Activated CD8-positive, alpha-beta memory T cell treated with anti-CD3 and anti-CD28 coated beads for 36 hours (primary cell): ENCODE measurements at regions not wholly inside any gene's neighbourhood (a gene's known extent, or its start where the extent isn't known, plus 50 kb on each side); places are given as distances from the start of the nearest gene placed in this dataset.

Experiments
- CTCF ChIA-PET: fragments of 350-600 bp; sonication (Branson Sonifier 250); formaldehyde crosslinking; loops from one replicate; lab custom pipeline; 2021; ENCODE audit warnings: antibody characterized with exemption; lab: Charles Lee
- POLR2A ChIA-PET: fragments of 350-600 bp; sonication (Branson Sonifier 250); formaldehyde crosslinking; loops from one replicate; lab custom pipeline; 2021; ENCODE audit warnings: antibody characterized with exemption; lab: Charles Lee

- POLR2A ChIA-PET, result no interaction called here
- CTCF ChIA-PET, result no interaction called here
Observed at GRCh38 chr2:47270421-47270820, 94.1 kb upstream of the CALM2 start.

DNA sequence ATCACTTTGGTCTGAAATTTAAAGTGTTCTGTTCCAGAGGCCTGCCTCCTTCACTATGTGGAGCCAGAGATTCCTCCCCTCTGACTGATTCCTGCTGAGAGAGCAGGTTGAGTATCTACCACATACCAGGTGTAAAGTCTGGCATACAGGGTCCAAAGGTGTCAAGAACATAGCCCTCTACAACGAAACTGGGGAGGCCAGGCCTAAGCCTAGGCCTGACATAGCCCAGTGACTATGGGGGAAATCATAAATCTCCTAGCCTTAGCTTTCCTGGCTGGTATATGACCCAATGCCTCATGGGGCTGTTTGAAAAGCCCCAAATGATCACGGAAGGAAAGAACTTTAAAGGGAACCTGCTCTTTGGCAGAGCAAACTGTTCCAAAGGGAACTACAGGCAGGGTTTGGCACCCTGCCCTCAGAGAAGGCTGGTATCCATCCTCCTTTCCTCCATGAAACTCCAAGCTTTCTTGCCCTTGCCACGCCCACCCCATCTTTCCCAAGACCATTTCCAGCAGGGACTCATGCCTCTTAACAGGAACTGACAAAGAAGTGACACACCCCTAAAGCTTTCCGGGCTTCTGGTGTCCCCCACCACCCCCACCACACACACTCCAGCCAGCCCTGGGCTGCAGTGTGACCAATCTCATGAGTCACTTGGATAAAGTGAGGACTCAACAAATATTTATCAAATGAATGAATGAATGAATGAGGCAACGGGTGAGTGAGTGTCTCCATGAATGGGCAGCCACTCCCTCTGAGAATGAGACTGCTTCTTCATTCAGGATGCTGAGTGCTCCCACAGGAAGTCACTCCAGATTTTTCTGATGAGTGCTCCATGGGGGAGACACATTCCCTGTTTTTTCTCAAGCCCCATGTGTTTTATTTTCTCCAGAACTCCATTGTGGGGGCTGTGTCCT, 93.3 kb upstream of the CALM2 start:
- POLR2A ChIA-PET, result interaction anchor here (0.6 kb wide), 1 partner anchor 102 kb away, joined by 6 read pairs; no protein-coding TSS in a partner anchor
- CTCF ChIA-PET, result no interaction called here

DNA sequence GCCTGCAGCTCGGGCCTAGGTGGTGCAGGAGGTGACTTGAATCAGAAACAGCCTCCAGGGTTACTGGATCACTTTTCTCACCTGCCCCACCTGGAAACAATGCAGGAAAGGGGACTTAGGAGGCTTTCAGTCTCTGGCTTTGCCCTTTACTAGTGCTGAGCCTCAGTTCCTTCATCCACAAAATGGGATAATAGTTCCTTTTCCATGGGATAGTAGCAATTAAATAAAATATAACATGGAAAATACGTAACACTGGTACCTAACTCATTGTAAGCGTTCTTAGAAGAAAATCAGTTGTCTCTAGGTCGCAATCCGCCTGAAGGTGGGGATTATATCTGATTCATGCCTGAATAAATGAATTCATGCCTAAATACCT, 91.4 kb upstream of the CALM2 start:
- POLR2A ChIA-PET, result no interaction called here
- CTCF ChIA-PET, result no interaction called here

- ChIA-PET CTCF (no interaction called here), POLR2A (no interaction called here)
Observed at GRCh38 chr2:47266939-47267710, 90.8 kb upstream of the CALM2 start.

DNA sequence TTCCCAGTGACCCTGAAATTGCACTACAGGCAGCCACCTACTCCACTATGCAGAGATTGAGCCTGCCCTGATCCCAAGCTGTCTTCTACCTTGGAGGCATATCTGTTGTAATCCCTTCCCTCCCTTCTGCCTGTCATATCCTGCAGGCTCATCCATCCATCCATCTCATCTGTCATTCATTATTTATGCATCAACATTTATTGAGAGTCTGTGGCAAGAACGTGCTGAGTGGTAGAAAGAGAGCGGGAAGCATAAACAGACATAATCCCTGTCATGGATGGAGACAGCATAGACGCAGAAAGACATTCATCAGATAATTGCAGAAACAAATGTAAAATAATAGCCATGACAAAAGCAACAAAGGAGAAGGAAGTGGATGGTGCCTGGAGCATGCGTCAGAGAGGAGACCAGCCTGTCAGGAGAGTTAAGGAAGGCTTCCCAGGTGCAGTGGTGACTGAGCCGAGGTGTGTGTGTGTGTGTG, 89.5 kb upstream of the CALM2 start:
- POLR2A ChIA-PET, result no interaction called here
- CTCF ChIA-PET, result no interaction called here

GRCh38 chr2:47265158-47265557, 88.8 kb upstream of the CALM2 start:
- CTCF ChIA-PET, result no interaction called here
- POLR2A ChIA-PET, result no interaction called here

GRCh38 chr2:47264686-47265085, 88.4 kb upstream of the CALM2 start:
- POLR2A ChIA-PET, result no interaction called here

GRCh38 chr2:47264143-47264542, 87.8 kb upstream of the CALM2 start:
- ChIA-PET POLR2A (no interaction called here), CTCF (no interaction called here)

More at GRCh38 chr2:47264686-47265085, 88.4 kb upstream of the CALM2 start:
- CTCF ChIA-PET, result no interaction called here

GRCh38 chr2:47262657-47263056, 86.3 kb upstream of the CALM2 start:
- CTCF ChIA-PET, result interaction anchor here (1.3 kb wide), 1 partner anchor 11 kb away, joined by 3 read pairs; no protein-coding TSS in a partner anchor
- POLR2A ChIA-PET, result interaction anchor here (0.6 kb wide), 1 partner anchor 25 kb away, joined by 3 read pairs; no protein-coding TSS in a partner anchor

DNA sequence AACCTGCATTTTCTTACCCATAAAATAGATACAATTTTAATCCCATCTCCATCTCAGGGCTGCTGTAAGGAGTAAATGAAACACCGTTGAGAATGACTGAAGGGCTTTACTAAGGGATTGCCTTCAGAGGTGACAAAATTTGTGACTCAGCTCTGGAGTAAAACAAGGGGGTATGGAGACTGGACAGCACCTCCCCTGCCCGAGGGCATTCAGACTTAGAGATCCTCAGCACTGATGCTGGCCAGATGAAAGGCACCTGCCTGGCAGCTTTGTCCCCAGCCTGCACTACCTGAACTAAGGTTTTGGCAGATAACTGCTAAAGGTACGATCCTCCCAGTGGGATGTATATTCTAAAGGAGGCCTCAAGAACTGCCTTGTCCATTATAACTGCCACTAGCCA, 84.7 kb upstream of the CALM2 start:
- POLR2A ChIA-PET, result no interaction called here
- CTCF ChIA-PET, result interaction anchor here (0.6 kb wide), 1 partner anchor 463 kb away, joined by 3 read pairs; no protein-coding TSS in a partner anchor

- ChIA-PET CTCF (no interaction called here), POLR2A (no interaction called here)
Observed at GRCh38 chr2:47259829-47260228, 83.5 kb upstream of the CALM2 start.

DNA sequence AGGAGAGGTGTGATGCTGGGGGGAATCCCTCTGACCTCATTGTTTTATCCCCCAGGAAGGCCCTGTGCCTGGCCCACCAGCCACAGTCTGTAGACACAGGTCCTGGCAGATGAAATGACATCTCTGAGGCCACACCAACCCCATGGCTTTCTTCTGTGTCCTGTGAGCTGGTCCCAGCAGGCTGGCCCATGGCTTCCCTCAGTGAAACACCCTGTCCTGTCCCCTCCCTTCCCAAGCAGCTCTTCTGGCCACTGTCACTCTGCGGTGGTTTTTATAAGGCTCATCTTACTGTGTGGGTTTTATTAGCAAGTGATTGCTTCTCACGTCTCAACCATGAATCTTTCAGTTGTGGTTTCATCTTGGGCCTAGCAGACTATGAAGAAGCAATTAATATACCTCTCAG, 81.6 kb upstream of the CALM2 start:
- CTCF ChIA-PET, result no interaction called here
- POLR2A ChIA-PET, result no interaction called here

- CTCF ChIA-PET, result no interaction called here
- POLR2A ChIA-PET, result no interaction called here
Observed at GRCh38 chr2:47256416-47257087, 80.2 kb upstream of the CALM2 start.

GRCh38 chr2:47255794-47256193, 79.5 kb upstream of the CALM2 start:
- POLR2A ChIA-PET, result no interaction called here
- CTCF ChIA-PET, result no interaction called here

GRCh38 chr2:47254464-47254863, 78.2 kb upstream of the CALM2 start:
- CTCF ChIA-PET, result interaction anchor here (1.3 kb wide), 1 partner anchor 19 kb away, joined by 3 read pairs; no protein-coding TSS in a partner anchor
- POLR2A ChIA-PET, result no interaction called here

DNA sequence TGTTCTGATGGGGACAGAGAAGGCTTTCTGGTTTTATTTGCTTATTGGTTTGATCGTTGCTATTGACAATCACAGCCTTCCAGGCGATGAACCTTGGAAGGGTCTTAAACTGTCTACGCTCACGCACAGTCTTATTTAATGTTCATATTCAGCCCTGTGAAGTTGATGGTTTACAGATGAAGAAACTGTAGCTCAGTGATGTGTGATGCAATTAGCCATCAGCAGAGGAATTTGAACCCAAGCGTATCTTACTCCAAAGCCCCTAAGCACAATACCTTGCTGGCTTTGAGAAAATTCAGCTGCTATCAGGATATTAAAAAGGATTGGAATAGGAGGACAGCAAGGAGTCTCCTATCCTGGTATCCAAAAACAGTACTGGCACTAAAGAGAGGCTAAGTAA, 77.1 kb upstream of the CALM2 start:
- POLR2A ChIA-PET, result no interaction called here

DNA sequence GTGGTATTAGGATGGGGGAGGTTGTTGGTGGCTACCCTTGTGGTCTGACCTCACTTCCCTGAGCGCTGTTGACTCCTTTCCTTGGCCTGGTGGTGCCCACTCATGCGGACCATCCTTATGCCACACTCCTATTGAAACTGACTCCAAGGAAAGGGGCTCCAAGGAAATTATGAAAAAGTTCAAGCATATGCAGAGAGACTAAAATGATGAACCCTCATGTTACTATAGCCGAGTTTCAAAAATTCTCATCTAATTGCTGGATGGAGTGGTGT, 75.0 kb upstream of the CALM2 start:
- ChIA-PET CTCF (no interaction called here), POLR2A (no interaction called here)

More for the DNA sequence above, 77.1 kb upstream of the CALM2 start:
- CTCF ChIA-PET, result interaction anchor here (0.7 kb wide), 1 partner anchor 1796 kb away, joined by 3 read pairs; no protein-coding TSS in a partner anchor

DNA sequence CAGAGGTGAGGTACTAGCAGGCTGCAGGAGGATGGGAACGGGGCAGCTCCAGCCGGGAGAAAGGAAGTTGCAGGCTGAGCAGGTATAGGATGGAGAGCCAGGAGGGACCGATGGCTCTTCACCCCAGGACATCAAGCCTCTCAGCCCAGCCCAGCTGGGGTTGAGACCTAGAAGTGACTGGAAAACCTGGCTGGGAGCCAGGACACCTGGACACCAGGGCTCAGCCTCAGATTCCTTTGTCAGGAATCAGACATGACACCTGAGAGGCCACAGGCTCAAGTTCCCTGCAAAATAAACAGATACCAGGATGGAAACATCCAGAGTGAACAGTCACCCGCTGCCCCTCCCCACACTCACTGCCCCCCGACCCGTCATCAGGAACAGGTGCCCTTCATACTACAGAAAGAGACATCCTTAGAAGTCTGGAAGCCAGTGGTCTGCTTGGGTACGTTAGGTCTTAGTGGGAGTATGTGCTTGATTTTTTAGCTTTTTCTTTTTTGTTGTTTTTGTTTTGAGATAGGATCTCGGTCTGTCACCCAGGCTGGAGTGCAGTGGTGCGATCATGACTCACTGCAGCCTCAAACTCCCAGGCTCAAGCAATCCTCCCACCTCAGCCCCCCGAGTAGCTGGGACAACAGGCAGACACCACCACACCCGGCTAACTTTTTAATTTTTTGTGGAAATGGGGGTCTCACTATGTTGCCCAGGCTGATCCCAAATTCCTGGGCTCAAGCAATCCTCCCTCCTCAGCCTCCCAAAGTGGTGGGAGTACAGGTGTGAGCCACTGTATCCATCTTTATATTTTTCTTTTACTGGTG, 74.5 kb upstream of the CALM2 start:
- ChIA-PET POLR2A (no interaction called here), CTCF (no interaction called here)

- ChIA-PET CTCF (no interaction called here), POLR2A (no interaction called here)
Observed at GRCh38 chr2:47249931-47250330, 73.6 kb upstream of the CALM2 start.
